HL-60 (cell line): ENCODE measurements at regions not wholly inside any gene's neighbourhood (a gene's known extent, or its start where the extent isn't known, plus 50 kb on each side); places are given as distances from the start of the nearest gene placed in this dataset.

Experiments
- DNase-seq, 2 experiments: peaks; one replicate each; pipeline ENCODE4 v3.0.0-alpha.2; 2010 to 2020; ENCODE audit warnings: low read depth in 1 of 2, low spot score in 1 of 2
- H3K27ac ChIP-seq: fragments of 250-450 bp; sonication (Bioruptor Pico); replicated peaks from 2 replicates; pipeline ENCODE4 v1.5.1; 2020; ENCODE audit warnings: mild to moderate bottlenecking, moderate library complexity
- H3K27me3 ChIP-seq: fragments of 250-450 bp; sonication (Bioruptor Pico); 2 replicates; pipeline ENCODE4 v1.5.1; 2021; ENCODE audit warnings: mild to moderate bottlenecking, moderate library complexity; ENCODE audit not compliant: insufficient read depth, poor library complexity, severe bottlenecking
- H3K4me3 ChIP-seq: replicated peaks from 2 replicates; pipeline ENCODE4 v1.5.1; 2011; ENCODE audit warnings: mild to moderate bottlenecking, control low read depth, low read length; ENCODE audit not compliant: insufficient read depth
- CTCF ChIP-seq: IDR thresholded peaks from one replicate; pipeline ENCODE4 v1.5.1; 2011; ENCODE audit warnings: low read length, control low read depth, inconsistent platforms; ENCODE audit not compliant: insufficient read depth
- GABPA ChIP-seq: IDR thresholded peaks from 2 replicates; pipeline ENCODE4 v1.6.1; 2012; ENCODE audit warnings: low read depth
- POLR2AphosphoS5 ChIP-seq: IDR thresholded peaks from 2 replicates; pipeline ENCODE4 v1.6.1; 2012; ENCODE audit warnings: low read depth
- REST ChIP-seq: IDR thresholded peaks from 2 replicates; pipeline ENCODE4 v1.6.1; 2012; ENCODE audit warnings: low read depth; ENCODE audit not compliant: insufficient replicate concordance
- SPI1 ChIP-seq: IDR thresholded peaks from 2 replicates; pipeline ENCODE4 v1.6.1; 2012; ENCODE audit warnings: low read depth, mild to moderate bottlenecking, borderline replicate concordance

- TF ChIP-seq GABPA (no peak), POLR2AphosphoS5 (no peak), SPI1 (no peak), REST (no peak), CTCF (no peak)
- Histone ChIP-seq H3K4me3 (no peak overlapping the region), H3K27ac (no peak overlapping the region), H3K27me3 (no peaks in the 10 kb centered on the region)
- no peak for DNase-seq
These were observed 578.9 kb downstream of the HAO1 start for GRCh38 chr20:7361321-7361720.

GRCh38 chr20:7361931-7362330 is 578.3 kb downstream of the HAO1 start:
- Histone ChIP-seq H3K27me3 (no peaks in the 10 kb centered on the region), H3K27ac (no peak overlapping the region), H3K4me3 (no peak overlapping the region)
- DNase-seq = no peak
- TF ChIP-seq GABPA = no peak
- TF ChIP-seq SPI1 = no peak
- TF ChIP-seq REST = no peak
- no peak for TF ChIP-seq CTCF
- TF ChIP-seq POLR2AphosphoS5 = no peak

GRCh38 chr20:7362601-7363000 is 577.7 kb downstream of the HAO1 start:
- TF ChIP-seq GABPA = no peak
- no peak for TF ChIP-seq REST
- no peak for TF ChIP-seq SPI1
- no peak for TF ChIP-seq CTCF
- TF ChIP-seq POLR2AphosphoS5 = no peak
- no peak overlapping the region for H3K4me3 ChIP-seq
- no peaks in the 10 kb centered on the region for H3K27me3 ChIP-seq
- DNase-seq = no peak
- no peak overlapping the region for H3K27ac ChIP-seq
